H9 (cell line): ENCODE measurements at regions not wholly inside any gene's neighbourhood (a gene's known extent, or its start where the extent isn't known, plus 50 kb on each side); places are given as distances from the start of the nearest gene placed in this dataset.

ENCODE experiments used
- DNase-seq: peaks from one replicate; pipeline ENCODE4 v3.0.0-alpha.2; 2017
- H2AFZ ChIP-seq: one replicate; pipeline ENCODE4 v1.6.1; 2013; ENCODE audit warnings: mild to moderate bottlenecking, low read length, control low read depth, moderate library complexity
- H2AK5ac ChIP-seq: 2 replicates; pipeline ENCODE4 v1.6.1; 2013; ENCODE audit warnings: low read length, control low read depth, mixed read lengths; ENCODE audit not compliant: insufficient read length
- H2BK120ac ChIP-seq: one replicate; pipeline ENCODE4 v1.6.1; 2013; ENCODE audit warnings: low read depth, mild to moderate bottlenecking, low read length, control low read depth, inconsistent platforms; ENCODE audit not compliant: poor library complexity, severe bottlenecking
- H2BK12ac ChIP-seq: 2 replicates; pipeline ENCODE4 v1.6.1; 2013; ENCODE audit warnings: low read length, control low read depth, mixed read lengths, low read depth; ENCODE audit not compliant: insufficient read length
- H2BK15ac ChIP-seq: 2 replicates; pipeline ENCODE4 v1.6.1; 2013; ENCODE audit warnings: low read depth, low read length, control low read depth
- H2BK20ac ChIP-seq: one replicate; pipeline ENCODE4 v1.6.1; 2013; ENCODE audit warnings: low read depth, mild to moderate bottlenecking, low read length, control low read depth, inconsistent platforms; ENCODE audit not compliant: poor library complexity, severe bottlenecking
- H2BK5ac ChIP-seq: 2 replicates; pipeline ENCODE4 v1.6.1; 2013; ENCODE audit warnings: low read length, control low read depth, mixed read lengths; ENCODE audit not compliant: insufficient read length
- H3K14ac ChIP-seq: 2 replicates; pipeline ENCODE4 v1.6.1; 2013; ENCODE audit warnings: low read length, control low read depth; ENCODE audit not compliant: insufficient read depth
- H3K18ac ChIP-seq: 2 replicates; pipeline ENCODE4 v1.6.1; 2013; ENCODE audit warnings: low read depth, mild to moderate bottlenecking, mixed read lengths, low read length, control low read depth; ENCODE audit not compliant: insufficient read length
- H3K23ac ChIP-seq: 2 replicates; pipeline ENCODE4 v1.6.1; 2013; ENCODE audit warnings: low read length, control low read depth, mixed read lengths, low read depth; ENCODE audit not compliant: insufficient read length
- H3K23me2 ChIP-seq: 2 replicates; pipeline ENCODE4 v1.6.1; 2013; ENCODE audit warnings: low read depth, mild to moderate bottlenecking, mixed read lengths, low read length, control low read depth; ENCODE audit not compliant: insufficient read length, poor library complexity, severe bottlenecking
- H3K27ac ChIP-seq: 2 replicates; pipeline ENCODE4 v1.5.1; 2013; ENCODE audit warnings: low read length, control low read depth, mixed read lengths, low read depth; ENCODE audit not compliant: insufficient read length
- H3K27me3 ChIP-seq: 2 replicates; pipeline ENCODE4 v1.6.1; 2013; ENCODE audit warnings: low read length, control low read depth, inconsistent platforms; ENCODE audit not compliant: insufficient read depth
- H3K4ac ChIP-seq: 2 replicates; pipeline ENCODE4 v1.6.1; 2013; ENCODE audit warnings: low read depth, mild to moderate bottlenecking, control low read depth, inconsistent platforms, low read length, moderate library complexity
- H3K4me1 ChIP-seq: 2 replicates; pipeline ENCODE4 v1.6.1; 2013; ENCODE audit warnings: low read length, control low read depth, inconsistent platforms; ENCODE audit not compliant: insufficient read depth
- H3K4me2 ChIP-seq: 2 replicates; pipeline ENCODE4 v1.6.1; 2013; ENCODE audit warnings: low read length, control low read depth, mixed read lengths; ENCODE audit not compliant: insufficient read length, insufficient read depth
- H3K56ac ChIP-seq: 2 replicates; pipeline ENCODE4 v1.6.1; 2013; ENCODE audit warnings: low read depth, mild to moderate bottlenecking, mixed read lengths, low read length, control low read depth; ENCODE audit not compliant: insufficient read length
- H3K79me1 ChIP-seq: 2 replicates; pipeline ENCODE4 v1.6.1; 2013; ENCODE audit warnings: low read depth, mild to moderate bottlenecking, moderate library complexity, low read length, control low read depth, inconsistent platforms; ENCODE audit not compliant: insufficient read depth, poor library complexity, severe bottlenecking
- H3K79me2 ChIP-seq: 2 replicates; pipeline ENCODE4 v1.6.1; 2013; ENCODE audit warnings: low read length, control low read depth, inconsistent platforms; ENCODE audit not compliant: insufficient read depth
- H3K9ac ChIP-seq: 2 replicates; pipeline ENCODE4 v1.6.1; 2013; ENCODE audit warnings: low read length, control low read depth, mixed read lengths; ENCODE audit not compliant: insufficient read length; ENCODE audit errors: extremely low read depth
- H3K9me3 ChIP-seq: one replicate; pipeline ENCODE4 v1.6.1; 2013; ENCODE audit warnings: low read depth, low read length, inconsistent platforms; ENCODE audit not compliant: control insufficient read depth
- H3T11ph ChIP-seq: one replicate; pipeline ENCODE4 v1.6.1; 2013; ENCODE audit warnings: mild to moderate bottlenecking, low read length, control low read depth, inconsistent platforms
- H4K20me1 ChIP-seq: one replicate; pipeline ENCODE4 v1.6.1; 2013; ENCODE audit not compliant: control insufficient read depth, insufficient read length, insufficient read depth
- H4K5ac ChIP-seq: 2 replicates; pipeline ENCODE4 v1.6.1; 2013; ENCODE audit warnings: low read depth, mild to moderate bottlenecking, mixed read lengths, low read length, control low read depth; ENCODE audit not compliant: insufficient read length
- H4K8ac ChIP-seq: replicated peaks from 2 replicates; pipeline ENCODE4 v1.6.1; 2013; ENCODE audit warnings: low read length, control low read depth, mixed read lengths, low read depth; ENCODE audit not compliant: insufficient read length
- H4K91ac ChIP-seq: 2 replicates; pipeline ENCODE4 v1.6.1; 2013; ENCODE audit warnings: low read depth, mild to moderate bottlenecking, moderate library complexity, mixed read lengths, low read length, control low read depth; ENCODE audit not compliant: insufficient read length
- H3K27ac Mint-ChIP-seq, 3 experiments: 2 replicates in 2 of 3; 3 replicates in 1 of 3; pipeline ENCODE4 v1.8.0; 2020 to 2021; ENCODE audit warnings: mixed read lengths in 3 of 3, mild to moderate bottlenecking in 1 of 3, moderate library complexity in 1 of 3
- H3K27me3 Mint-ChIP-seq: 2 replicates; pipeline ENCODE4 v1.8.0; 2021; ENCODE audit warnings: low read depth, mild to moderate bottlenecking, moderate library complexity, mixed read lengths
- H3K36me3 Mint-ChIP-seq, 3 experiments: 2 replicates in 2 of 3; 3 replicates in 1 of 3; pipeline ENCODE4 v1.8.0; 2020 to 2021; ENCODE audit warnings: low read depth in 3 of 3, mixed read lengths in 3 of 3; ENCODE audit not compliant: insufficient read depth in 1 of 3
- H3K4me1 Mint-ChIP-seq, 2 experiments: 2 replicates each; pipeline ENCODE4 v1.8.0; 2020; ENCODE audit warnings: mixed read lengths in 2 of 2
- H3K4me3 Mint-ChIP-seq, 2 experiments: 2 replicates in 1 of 2; 3 replicates in 1 of 2; pipeline ENCODE4 v1.8.0; 2020 to 2021; ENCODE audit warnings: mild to moderate bottlenecking in 2 of 2, mixed read lengths in 2 of 2, moderate library complexity in 1 of 2
- H3K9me3 Mint-ChIP-seq, 2 experiments: 2 replicates in 1 of 2; 3 replicates in 1 of 2; pipeline ENCODE4 v1.8.0; 2020; ENCODE audit warnings: mild to moderate bottlenecking in 2 of 2, mixed read lengths in 2 of 2, moderate library complexity in 1 of 2
- WGBS: extraction: QIAGEN DNeasy Blood & Tissue Kit; methylation state at CpG from one replicate; pipeline ENCODE4 v1.1.7; 2013; ENCODE audit warnings: missing lambda C conversion rate, low lambda C conversion rate, mixed read lengths; ENCODE audit not compliant: insufficient read length; ENCODE audit errors: extremely low coverage; 5-methylcytosine and 5-hydroxymethylcytosine counted together
- TF ChIP-seq, protein P1 (sequence below): fragments of 200-600 bp; sonication (generic); conservative IDR thresholded peaks from 3 replicates; pipeline ENCODE4 v1.8.0; 2021; ENCODE audit warnings: antibody characterized with exemption, mild to moderate bottlenecking

DNA sequence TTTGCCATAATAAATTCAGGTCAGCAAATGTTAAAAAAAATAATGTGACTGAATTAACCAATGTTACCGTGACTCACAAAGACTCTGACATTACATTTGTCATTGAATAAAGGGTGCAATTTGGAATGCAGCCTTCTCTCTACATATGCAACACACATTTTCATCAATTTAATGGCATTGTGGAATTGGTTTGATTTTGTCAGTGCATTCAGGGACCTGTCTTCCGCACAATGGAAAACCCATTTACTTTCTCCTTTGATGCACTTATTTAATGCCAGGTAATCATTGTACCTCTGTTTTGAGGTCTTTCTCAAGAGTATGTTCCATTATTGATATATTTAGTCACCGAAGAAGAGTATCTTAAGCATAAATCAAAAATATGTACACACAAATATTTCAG, 1099.3 kb downstream of the SOCS6 start:
- Histone ChIP-seq H4K91ac (no peak overlapping the region), H2BK5ac (no peak overlapping the region), H3K27ac (no peak overlapping the region), H2BK15ac (no peak overlapping the region), H3K9ac (no peak overlapping the region), H3K56ac (no peak overlapping the region), H3K27me3 (no peaks in the 10 kb centered on the region), H3K79me1 (no peaks in the 10 kb centered on the region), H3K9me3 (no peaks in the 10 kb centered on the region), H3K4ac (no peak overlapping the region), H3K23ac (no peak overlapping the region), H2BK120ac (no peak overlapping the region), H3K18ac (no peak overlapping the region), H2BK20ac (no peak overlapping the region), H3T11ph (no peak overlapping the region), H2AFZ (no peak overlapping the region), H3K23me2 (no peaks in the 10 kb centered on the region), H3K79me2 (no peaks in the 10 kb centered on the region), H3K14ac (no peak overlapping the region), H4K8ac (no peak overlapping the region), H2AK5ac (no peak overlapping the region), H2BK12ac (no peak overlapping the region), H3K4me2 (no peak overlapping the region), H3K4me1 (no peaks in the 10 kb centered on the region; the same call in 1 of the 2 replicates), H4K20me1 (no peaks in the 10 kb centered on the region), H4K5ac (no peak overlapping the region)
- no peak overlapping the region for H3K27ac Mint-ChIP-seq
- no peak overlapping the region for H3K4me3 Mint-ChIP-seq
- H3K27me3 Mint-ChIP-seq: no peaks in the 10 kb centered on the region; the same call in 1 of the 2 replicates
- WGBS: no CpG with 5 or more reads among the region's 3 CpGs
- no peaks in the 10 kb centered on the region for H3K4me1 Mint-ChIP-seq
- TF ChIP-seq, protein P1, sequence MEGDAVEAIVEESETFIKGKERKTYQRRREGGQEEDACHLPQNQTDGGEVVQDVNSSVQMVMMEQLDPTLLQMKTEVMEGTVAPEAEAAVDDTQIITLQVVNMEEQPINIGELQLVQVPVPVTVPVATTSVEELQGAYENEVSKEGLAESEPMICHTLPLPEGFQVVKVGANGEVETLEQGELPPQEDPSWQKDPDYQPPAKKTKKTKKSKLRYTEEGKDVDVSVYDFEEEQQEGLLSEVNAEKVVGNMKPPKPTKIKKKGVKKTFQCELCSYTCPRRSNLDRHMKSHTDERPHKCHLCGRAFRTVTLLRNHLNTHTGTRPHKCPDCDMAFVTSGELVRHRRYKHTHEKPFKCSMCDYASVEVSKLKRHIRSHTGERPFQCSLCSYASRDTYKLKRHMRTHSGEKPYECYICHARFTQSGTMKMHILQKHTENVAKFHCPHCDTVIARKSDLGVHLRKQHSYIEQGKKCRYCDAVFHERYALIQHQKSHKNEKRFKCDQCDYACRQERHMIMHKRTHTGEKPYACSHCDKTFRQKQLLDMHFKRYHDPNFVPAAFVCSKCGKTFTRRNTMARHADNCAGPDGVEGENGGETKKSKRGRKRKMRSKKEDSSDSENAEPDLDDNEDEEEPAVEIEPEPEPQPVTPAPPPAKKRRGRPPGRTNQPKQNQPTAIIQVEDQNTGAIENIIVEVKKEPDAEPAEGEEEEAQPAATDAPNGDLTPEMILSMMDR: no peak
- no peaks in the 10 kb centered on the region for H3K36me3 Mint-ChIP-seq
- no peak for DNase-seq
- H3K9me3 Mint-ChIP-seq: no peaks in the 10 kb centered on the region
